ENCODE measurements at regions not wholly inside any gene's neighbourhood (a gene's known extent, or its start where the extent isn't known, plus 50 kb on each side); places are given as distances from the start of the nearest gene placed in this dataset.
A peak's percentile ranks its signal among the peaks of the same experiment; 100 is the strongest.

- no peak for DNase-seq
- H3K27me3 ChIP-seq (ENCODE audit: control insufficient read depth, insufficient read depth, low read length): peaks cover 2% of the 10 kb centered on the region
- H3K4me3 ChIP-seq (ENCODE audit: low read length): no peak overlapping the region
- no peaks in the 10 kb centered on the region for H3K4me1 ChIP-seq (ENCODE audit: control insufficient read depth, insufficient read depth, low read length)
- H3K27ac ChIP-seq (ENCODE audit: low read length): no peak overlapping the region
- no peaks in the 10 kb centered on the region for H3K9me3 ChIP-seq (replicated peaks; ENCODE audit: control insufficient read depth, low read depth, low read length)
- no CpG with 5 or more reads among the region's 1 CpG for WGBS (ENCODE audit: insufficient coverage)
- no peaks in the 10 kb centered on the region for H3K36me3 ChIP-seq (ENCODE audit: control insufficient read depth, insufficient read depth, low read length)
These were observed 94.9 kb upstream of the CADM1 start for GRCh38 chr11:115599125-115599524.

DNA sequence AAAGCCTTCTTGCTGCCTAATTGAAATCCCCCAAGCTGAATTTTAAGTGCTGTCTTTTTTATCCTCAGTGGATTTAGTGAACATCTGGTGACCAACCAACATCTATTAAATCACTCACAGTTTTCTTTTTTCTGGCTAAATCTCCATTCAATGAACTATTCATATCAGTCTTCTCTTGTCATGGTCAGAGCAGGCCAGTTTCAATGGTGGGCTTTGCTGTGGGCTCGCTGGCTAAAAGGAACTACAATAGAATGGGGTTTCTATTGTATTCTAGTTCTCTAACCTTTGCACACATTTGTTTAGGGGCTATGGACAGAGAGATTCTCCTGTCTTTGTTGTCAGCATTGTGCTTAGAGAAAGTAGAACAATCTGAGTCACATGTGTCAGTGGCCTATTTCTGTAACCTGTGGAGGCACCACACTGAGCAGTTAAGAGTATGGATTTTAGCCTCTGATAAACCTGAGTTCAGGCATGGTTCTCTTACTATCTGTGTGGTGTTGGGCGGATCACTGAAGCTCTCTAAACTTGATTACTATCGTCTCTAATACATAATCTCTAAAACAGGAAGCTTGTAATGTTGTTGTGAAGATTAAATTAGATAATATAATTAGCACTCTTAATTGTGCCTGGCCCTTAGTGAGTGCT is 94.2 kb upstream of the CADM1 start:
- Histone ChIP-seq H3K27me3 (ENCODE audit: control insufficient read depth, insufficient read depth, low read length) (peaks cover 2% of the 10 kb centered on the region), H3K36me3 (ENCODE audit: control insufficient read depth, insufficient read depth, low read length) (no peaks in the 10 kb centered on the region), H3K9me3 (replicated peaks; ENCODE audit: control insufficient read depth, low read depth, low read length) (no peaks in the 10 kb centered on the region), H3K4me3 (ENCODE audit: low read length) (no peak overlapping the region), H3K27ac (ENCODE audit: low read length) (no peak overlapping the region), H3K4me1 (ENCODE audit: control insufficient read depth, insufficient read depth, low read length) (no peaks in the 10 kb centered on the region)
- no peak for DNase-seq
- no CpG with 5 or more reads among the region's 3 CpGs for WGBS (ENCODE audit: insufficient coverage)

GRCh38 chr11:115591380-115591779 is 87.2 kb upstream of the CADM1 start:
- no peak overlapping the region for H3K4me3 ChIP-seq (ENCODE audit: low read length)
- no peaks in the 10 kb centered on the region for H3K9me3 ChIP-seq (replicated peaks; ENCODE audit: control insufficient read depth, low read depth, low read length)
- H3K27me3 ChIP-seq (ENCODE audit: control insufficient read depth, insufficient read depth, low read length): peaks cover 5% of the 10 kb centered on the region
- no peak overlapping the region for H3K27ac ChIP-seq (ENCODE audit: low read length)
- no CpG with 5 or more reads among the region's 3 CpGs for WGBS (ENCODE audit: insufficient coverage)
- H3K4me1 ChIP-seq (ENCODE audit: control insufficient read depth, insufficient read depth, low read length): no peaks in the 10 kb centered on the region
- DNase-seq: no peak
- H3K36me3 ChIP-seq (ENCODE audit: control insufficient read depth, insufficient read depth, low read length): no peaks in the 10 kb centered on the region

DNA sequence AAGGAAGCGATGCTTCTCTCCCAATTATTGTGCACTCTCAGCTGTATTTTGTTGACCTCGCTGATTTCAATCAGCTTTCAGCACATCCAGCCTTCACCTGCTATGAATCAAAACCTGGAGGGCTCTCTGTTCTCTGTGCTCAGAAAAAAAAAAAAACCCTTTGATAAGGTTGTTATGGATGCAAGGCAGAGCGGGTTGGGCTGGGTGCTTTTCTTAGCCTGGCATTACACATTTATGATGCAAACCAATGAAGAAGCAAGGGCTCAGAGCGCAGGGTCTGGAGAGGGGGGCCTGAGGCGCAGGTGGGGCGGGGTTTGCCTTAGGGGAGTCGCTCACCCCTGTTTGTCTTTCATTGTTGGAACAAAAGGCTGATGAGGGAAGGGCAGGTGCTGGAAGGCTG is 86.0 kb upstream of the CADM1 start:
- H3K4me3 ChIP-seq (ENCODE audit: low read length): no peak overlapping the region

DNA sequence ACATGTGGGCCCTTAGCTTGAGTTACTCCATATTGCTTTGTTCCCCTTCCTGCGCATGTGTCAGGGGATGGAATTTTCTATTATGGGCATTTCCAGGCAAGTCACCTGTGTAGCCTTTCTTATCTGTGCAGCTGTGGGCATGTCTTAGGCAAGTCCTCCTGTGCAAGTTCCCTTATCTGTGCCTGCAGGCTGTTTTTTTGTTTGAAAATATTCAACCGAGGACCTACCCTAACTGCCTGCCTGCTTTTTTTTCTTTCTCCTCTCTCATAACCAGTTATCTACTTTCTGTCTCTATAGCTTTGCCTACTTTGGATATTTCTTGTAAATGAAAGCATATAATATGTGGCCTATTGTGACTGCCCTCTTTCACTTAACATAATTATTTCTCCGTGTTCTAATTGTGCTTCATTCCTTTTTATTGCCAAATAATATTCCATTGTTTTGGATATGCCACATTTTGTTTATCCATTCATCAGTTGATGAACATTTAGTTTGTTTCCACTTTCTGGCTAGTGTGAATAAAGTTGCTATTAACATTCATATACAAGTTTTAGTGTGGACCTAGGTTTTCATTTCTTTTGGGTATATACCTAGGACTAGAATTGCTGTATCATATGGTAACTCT is 83.6 kb upstream of the CADM1 start:
- H3K27ac ChIP-seq (ENCODE audit: low read length): no peak overlapping the region
- H3K36me3 ChIP-seq (ENCODE audit: control insufficient read depth, insufficient read depth, low read length): no peaks in the 10 kb centered on the region
- H3K4me1 ChIP-seq (ENCODE audit: control insufficient read depth, insufficient read depth, low read length): no peaks in the 10 kb centered on the region
- H3K9me3 ChIP-seq (replicated peaks; ENCODE audit: control insufficient read depth, low read depth, low read length): no peaks in the 10 kb centered on the region
- DNase-seq: no peak
- no CpG with 5 or more reads among the region's 3 CpGs for WGBS (ENCODE audit: insufficient coverage)
- peaks cover 5% of the 10 kb centered on the region for H3K27me3 ChIP-seq (ENCODE audit: control insufficient read depth, insufficient read depth, low read length)
- H3K4me3 ChIP-seq (ENCODE audit: low read length): no peak overlapping the region

More for the DNA sequence above, 86.0 kb upstream of the CADM1 start:
- Histone ChIP-seq H3K9me3 (replicated peaks; ENCODE audit: control insufficient read depth, low read depth, low read length) (no peaks in the 10 kb centered on the region), H3K27ac (ENCODE audit: low read length) (no peak overlapping the region), H3K27me3 (ENCODE audit: control insufficient read depth, insufficient read depth, low read length) (peaks cover 5% of the 10 kb centered on the region), H3K36me3 (ENCODE audit: control insufficient read depth, insufficient read depth, low read length) (no peaks in the 10 kb centered on the region), H3K4me1 (ENCODE audit: control insufficient read depth, insufficient read depth, low read length) (no peaks in the 10 kb centered on the region)
- no peak for DNase-seq
- WGBS (ENCODE audit: insufficient coverage): 59% methylated on average over 5 of the region's 7 CpGs

- no peaks in the 10 kb centered on the region for H3K36me3 ChIP-seq (ENCODE audit: control insufficient read depth, insufficient read depth, low read length)
- H3K27me3 ChIP-seq (ENCODE audit: control insufficient read depth, insufficient read depth, low read length): peaks cover 3% of the 10 kb centered on the region
- H3K4me1 ChIP-seq (ENCODE audit: control insufficient read depth, insufficient read depth, low read length): peaks cover 10% of the 10 kb centered on the region
- no peak overlapping the region for H3K4me3 ChIP-seq (ENCODE audit: low read length)
- no peak overlapping the region for H3K27ac ChIP-seq (ENCODE audit: low read length)
- H3K9me3 ChIP-seq (replicated peaks; ENCODE audit: control insufficient read depth, low read depth, low read length): no peaks in the 10 kb centered on the region
- 96% methylated on average over 8 of the region's 11 CpGs for WGBS (ENCODE audit: insufficient coverage)
- no peak for DNase-seq
These were observed 81.3 kb upstream of the CADM1 start for GRCh38 chr11:115585361-115586024.

DNA sequence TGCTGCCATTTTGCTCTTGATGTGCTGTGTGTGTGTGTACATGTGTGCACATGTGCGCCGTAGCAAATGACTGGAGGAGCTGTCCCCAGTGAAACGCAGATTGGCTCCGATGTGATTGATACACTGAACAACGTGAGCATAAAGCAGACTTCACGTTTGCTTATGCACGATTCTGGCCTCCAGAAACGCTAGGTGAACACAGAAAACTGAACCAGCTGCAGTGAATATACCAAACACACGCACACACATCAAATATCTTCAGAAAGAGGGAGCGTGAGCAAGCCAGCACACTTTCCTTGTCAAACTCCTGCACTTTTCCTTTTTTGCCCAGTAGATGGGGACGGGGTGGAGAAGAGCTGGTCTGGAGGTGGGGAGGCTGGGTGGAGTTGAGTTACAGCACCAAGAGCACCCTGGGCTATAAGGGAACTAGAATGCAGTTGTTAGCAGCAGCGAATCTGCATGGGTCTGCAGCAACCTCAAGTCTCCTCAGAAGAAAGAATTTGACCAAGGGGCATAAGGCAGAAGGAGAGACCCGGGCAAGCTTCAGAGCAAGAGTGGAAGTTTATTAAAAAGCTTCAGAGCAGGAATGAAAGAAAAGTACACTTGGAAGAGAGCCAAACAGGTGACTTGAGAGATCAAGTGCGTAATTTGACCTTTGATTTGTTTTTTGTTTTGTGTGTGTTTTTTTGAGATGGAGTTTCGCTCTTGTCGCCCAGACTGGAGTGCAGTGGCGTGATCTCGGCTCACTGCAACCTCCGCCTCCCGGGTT is 77.8 kb upstream of the CADM1 start:
- H3K4me1 ChIP-seq (ENCODE audit: control insufficient read depth, insufficient read depth, low read length): peaks cover 10% of the 10 kb centered on the region
- H3K9me3 ChIP-seq (replicated peaks; ENCODE audit: control insufficient read depth, low read depth, low read length): no peaks in the 10 kb centered on the region
- peak; percentile 41 for DNase-seq
- WGBS (ENCODE audit: insufficient coverage): 55% methylated on average over 13 of the region's 20 CpGs
- no peak overlapping the region for H3K4me3 ChIP-seq (ENCODE audit: low read length)
- H3K27ac ChIP-seq (ENCODE audit: low read length): no peak overlapping the region
- H3K36me3 ChIP-seq (ENCODE audit: control insufficient read depth, insufficient read depth, low read length): no peaks in the 10 kb centered on the region
- H3K27me3 ChIP-seq (ENCODE audit: control insufficient read depth, insufficient read depth, low read length): peaks cover 3% of the 10 kb centered on the region

DNA sequence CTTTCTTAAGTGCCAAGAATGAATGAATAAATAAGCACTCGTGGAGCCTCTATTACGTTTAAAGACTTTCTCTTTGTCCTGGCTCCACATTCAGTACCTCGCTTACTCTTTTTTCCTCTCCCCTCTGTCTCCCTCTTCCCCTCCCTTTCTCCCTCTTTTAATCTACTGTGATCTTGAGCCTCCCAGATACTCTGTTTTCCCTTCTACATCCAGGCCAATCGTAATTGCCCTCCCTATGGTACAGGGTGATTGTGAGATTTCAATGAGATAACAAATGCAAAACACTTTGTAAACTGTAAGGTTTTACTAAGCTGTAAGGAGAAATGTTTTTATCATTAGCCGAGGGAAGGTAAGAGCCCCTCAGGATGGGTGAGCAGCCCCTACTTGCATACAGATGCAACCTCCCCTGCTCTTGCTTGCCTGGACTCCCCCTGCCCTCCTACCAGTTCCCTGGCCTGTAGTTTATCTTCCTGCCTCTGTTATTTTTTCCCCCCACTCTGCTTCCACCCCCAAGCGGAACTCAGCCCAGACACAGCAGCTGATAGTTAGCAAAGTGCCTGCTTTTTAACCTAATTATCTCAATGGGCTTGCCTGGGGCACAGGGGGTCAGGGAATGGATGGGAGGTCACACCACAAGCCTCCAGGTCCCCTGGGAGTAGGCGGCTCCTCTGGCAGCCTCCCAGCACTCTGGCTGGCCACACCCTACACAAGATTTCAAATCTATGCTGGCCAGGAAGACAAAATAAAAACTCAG is 76.9 kb upstream of the CADM1 start:
- H3K27me3 ChIP-seq (ENCODE audit: control insufficient read depth, insufficient read depth, low read length): no peaks in the 10 kb centered on the region
- no peak overlapping the region for H3K27ac ChIP-seq (ENCODE audit: low read length)
- no peaks in the 10 kb centered on the region for H3K9me3 ChIP-seq (replicated peaks; ENCODE audit: control insufficient read depth, low read depth, low read length)
- no peak for DNase-seq
- 33% methylated on average over 4 of the region's 7 CpGs for WGBS (ENCODE audit: insufficient coverage)
- H3K4me3 ChIP-seq (ENCODE audit: low read length): no peak overlapping the region
- no peaks in the 10 kb centered on the region for H3K36me3 ChIP-seq (ENCODE audit: control insufficient read depth, insufficient read depth, low read length)
- H3K4me1 ChIP-seq (ENCODE audit: control insufficient read depth, insufficient read depth, low read length): peaks cover 10% of the 10 kb centered on the region

GRCh38 chr11:115580416-115580815 is 76.2 kb upstream of the CADM1 start:
- WGBS (ENCODE audit: insufficient coverage): no CpG with 5 or more reads among the region's 4 CpGs

More at GRCh38 chr11:115580416-115580815, 76.2 kb upstream of the CADM1 start:
- Histone ChIP-seq H3K36me3 (ENCODE audit: control insufficient read depth, insufficient read depth, low read length) (no peaks in the 10 kb centered on the region), H3K9me3 (replicated peaks; ENCODE audit: control insufficient read depth, low read depth, low read length) (no peaks in the 10 kb centered on the region), H3K4me3 (ENCODE audit: low read length) (no peak overlapping the region), H3K27ac (ENCODE audit: low read length) (no peak overlapping the region), H3K27me3 (ENCODE audit: control insufficient read depth, insufficient read depth, low read length) (peaks cover 2% of the 10 kb centered on the region), H3K4me1 (ENCODE audit: control insufficient read depth, insufficient read depth, low read length) (peaks cover 10% of the 10 kb centered on the region)
- DNase-seq: no peak

Measured in muscle of leg (tissue), 3 donors.